Limb (tissue), 2 donors: ENCODE measurements at regions not wholly inside any gene's neighbourhood (a gene's known extent, or its start where the extent isn't known, plus 50 kb on each side); places are given as distances from the start of the nearest gene placed in this dataset.
A peak's percentile ranks its signal among the peaks of the same experiment; 100 is the strongest.
"Not testable (repeated sequence)": the region's sequence is repeated elsewhere in the genome, so short reads cannot be mapped to it uniquely, and the experiment has no call there.

Experiments
- DNase-seq, 2 donors: peaks; one replicate each; pipeline ENCODE4 v3.0.0-alpha.2; 2016; ENCODE audit errors: extremely low spot score in 2 of 2

- no peak for DNase-seq
These were observed 90.3 kb upstream of the PAM start for GRCh38 chr5:102664616-102665335.

GRCh38 chr5:102666164-102666946, 88.8 kb upstream of the PAM start:
- DNase-seq, result peak in 1 of 2 donors; percentile 36

- DNase-seq, result no peak
These were observed 86.7 kb upstream of the PAM start for GRCh38 chr5:102668220-102668932.

GRCh38 chr5:102670224-102670836, 84.8 kb upstream of the PAM start:
- DNase-seq, result no peak

- not testable (repeated sequence) for DNase-seq
These were observed 83.9 kb upstream of the PAM start for GRCh38 chr5:102671033-102671734.

- no peak for DNase-seq
These were observed 76.6 kb upstream of the PAM start for GRCh38 chr5:102678267-102679058.

GRCh38 chr5:102681403-102681983, 73.6 kb upstream of the PAM start:
- DNase-seq, result peak; percentile 52 to 69

- DNase-seq, result no peak
These were observed 72.9 kb upstream of the PAM start for GRCh38 chr5:102682101-102682647.

GRCh38 chr5:102688076-102688475, 67.0 kb upstream of the PAM start:
- not testable (repeated sequence) for DNase-seq

- DNase-seq, result not testable (repeated sequence)
These were observed 66.3 kb upstream of the PAM start for GRCh38 chr5:102688581-102689342.

- DNase-seq, result no peak
These were observed 64.2 kb upstream of the PAM start for GRCh38 chr5:102690910-102691309.

- no peak for DNase-seq
These were observed 63.7 kb upstream of the PAM start for GRCh38 chr5:102691434-102691833.

GRCh38 chr5:102700120-102700831, 54.8 kb upstream of the PAM start:
- peak in 1 of 2 donors; percentile 30 for DNase-seq

- DNase-seq, result no peak
These were observed 54.2 kb upstream of the PAM start for GRCh38 chr5:102700916-102701315.

- no peak for DNase-seq
These were observed 53.4 kb upstream of the PAM start for GRCh38 chr5:102701748-102702147.
